ENCODE measurements at regions not wholly inside any gene's neighbourhood (a gene's known extent, or its start where the extent isn't known, plus 50 kb on each side); places are given as distances from the start of the nearest gene placed in this dataset.
"Not testable (repeated sequence)": the region's sequence is repeated elsewhere in the genome, so short reads cannot be mapped to it uniquely, and the experiment has no call there.

DNA sequence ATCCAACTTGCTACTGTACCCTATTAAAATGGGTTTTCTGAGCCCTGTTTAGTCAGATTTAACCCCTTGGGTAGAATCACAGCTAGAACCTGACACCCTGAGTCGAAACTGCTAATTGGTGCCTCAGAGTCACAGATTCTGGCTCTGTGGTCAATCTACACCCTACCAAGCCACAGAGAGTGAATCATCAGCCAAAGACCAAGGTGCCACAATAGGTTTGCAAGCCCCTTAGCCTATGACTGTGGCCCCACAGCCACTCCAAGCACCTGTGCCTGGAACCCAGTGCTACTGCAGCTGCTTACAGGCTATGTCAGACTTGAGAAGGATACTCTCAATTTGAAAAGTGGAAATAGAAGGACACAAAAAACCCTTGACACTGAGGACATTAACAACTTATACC is 202.8 kb upstream of the KCND2 start:
- DNase-seq (ENCODE audit: low spot score): no peak

GRCh38 chr7:120077777-120078176 is 195.2 kb upstream of the KCND2 start:
- DNase-seq (ENCODE audit: low spot score): no peak

DNA sequence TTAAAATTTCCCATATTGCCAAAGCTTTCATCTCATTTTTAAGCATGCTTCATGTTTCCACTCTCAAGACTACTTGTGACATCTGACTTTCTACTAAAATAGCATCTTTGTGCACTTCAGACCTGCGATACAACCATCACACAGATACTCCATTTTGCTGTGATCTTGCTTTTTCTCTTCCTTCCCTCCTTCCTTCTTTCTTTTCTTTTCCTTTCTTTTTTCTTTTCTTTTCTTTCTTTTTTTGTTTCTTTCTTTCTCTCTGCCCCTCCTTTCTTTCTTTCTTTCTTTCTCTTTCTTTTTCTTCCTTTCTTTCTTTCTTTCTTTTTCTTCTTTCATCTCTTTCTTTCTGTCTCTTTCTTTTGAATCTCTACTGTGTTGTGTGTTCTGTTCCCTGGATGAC is 194.0 kb upstream of the KCND2 start:
- DNase-seq (ENCODE audit: low spot score): no peak

DNA sequence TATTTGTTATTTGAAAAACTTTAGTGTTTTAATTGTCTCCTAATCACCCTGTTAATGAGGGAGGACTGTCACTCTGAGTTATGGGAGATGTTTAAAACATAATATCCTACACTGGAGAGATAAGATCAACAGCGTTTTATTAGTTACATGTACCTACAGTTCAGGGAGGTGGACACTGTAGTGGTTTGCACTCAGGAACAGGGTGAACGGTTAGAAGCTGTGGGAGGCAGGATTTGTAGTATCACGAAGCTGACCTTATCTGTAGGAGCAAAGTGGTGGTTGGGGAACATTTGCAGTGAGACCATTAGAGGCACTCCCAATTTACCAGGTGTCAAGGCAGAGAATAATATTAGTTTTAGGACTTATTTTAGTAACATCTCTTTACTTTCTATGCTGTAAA is 193.3 kb upstream of the KCND2 start:
- no peak for DNase-seq (ENCODE audit: low spot score)

DNA sequence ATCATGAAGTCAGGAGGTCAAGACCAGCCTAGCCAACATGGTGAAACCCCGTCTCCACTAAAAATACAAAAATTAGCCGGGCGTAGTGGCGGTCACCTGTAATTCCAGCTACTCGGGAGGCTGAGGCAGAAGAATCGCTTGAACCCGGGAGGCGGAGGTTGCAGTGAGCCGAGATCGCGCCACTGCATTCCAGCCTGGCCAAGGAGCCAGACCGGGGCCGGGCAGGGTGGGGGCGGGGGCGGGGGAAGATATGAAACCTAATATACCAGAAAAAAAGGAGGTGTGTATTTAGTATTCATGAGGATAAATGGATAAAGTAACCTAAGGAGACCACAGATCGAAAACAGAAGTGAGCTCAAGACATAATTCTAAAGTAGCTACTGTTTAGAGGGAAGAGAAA is 186.5 kb upstream of the KCND2 start:
- DNase-seq (ENCODE audit: low spot score): not testable (repeated sequence)

- no peak for DNase-seq (ENCODE audit: low spot score)
Observed at GRCh38 chr7:120089968-120090367, 183.0 kb upstream of the KCND2 start.

DNA sequence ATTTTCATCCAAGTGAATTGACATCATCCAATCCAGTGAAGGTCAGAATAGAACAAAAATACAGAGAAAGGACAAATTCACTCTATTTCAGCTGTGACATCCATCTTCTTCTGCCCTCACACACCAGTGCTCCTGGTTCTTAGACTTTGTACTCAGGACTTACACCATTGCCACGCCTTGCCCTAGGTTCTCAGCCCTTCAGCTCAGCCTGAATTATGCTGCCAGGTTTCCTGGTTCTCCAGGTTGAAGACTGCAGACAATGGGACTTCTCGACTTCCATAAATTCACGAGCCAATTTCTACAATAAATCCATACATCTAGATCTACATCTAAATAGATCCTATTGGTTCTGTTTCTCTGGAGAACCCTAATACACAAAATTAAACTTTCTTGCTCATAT is 181.2 kb upstream of the KCND2 start:
- no peak for DNase-seq (ENCODE audit: low spot score)

GRCh38 chr7:120097020-120097419 is 176.0 kb upstream of the KCND2 start:
- no peak for DNase-seq (ENCODE audit: low spot score)

GRCh38 chr7:120097774-120098173 is 175.2 kb upstream of the KCND2 start:
- DNase-seq (ENCODE audit: low spot score): no peak

GRCh38 chr7:120108376-120108775 is 164.6 kb upstream of the KCND2 start:
- DNase-seq (ENCODE audit: low spot score): no peak

DNA sequence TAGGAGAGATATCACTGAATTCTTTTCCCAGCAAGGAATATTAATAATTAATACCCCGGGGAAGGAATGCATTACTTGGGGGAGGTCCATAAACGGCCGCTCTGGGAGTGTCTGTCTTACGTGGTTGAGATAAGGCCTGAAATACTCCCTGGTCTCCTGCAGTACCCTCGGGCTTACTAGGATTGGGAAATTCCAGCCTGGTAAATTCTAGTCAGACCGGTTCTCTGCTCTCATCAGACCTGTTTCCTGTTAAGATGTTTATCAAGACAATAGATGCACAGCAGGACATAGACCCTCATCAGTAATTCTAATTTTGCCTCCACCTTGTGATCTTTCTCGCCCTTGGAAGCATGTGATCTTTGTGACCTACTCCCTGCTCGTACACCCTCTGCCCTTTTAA is 162.8 kb upstream of the KCND2 start:
- DNase-seq (ENCODE audit: low spot score): no peak

GRCh38 chr7:120114626-120115025 is 158.3 kb upstream of the KCND2 start:
- no peak for DNase-seq (ENCODE audit: low spot score)

GRCh38 chr7:120123528-120123927 is 149.4 kb upstream of the KCND2 start:
- DNase-seq (ENCODE audit: low spot score): no peak

DNA sequence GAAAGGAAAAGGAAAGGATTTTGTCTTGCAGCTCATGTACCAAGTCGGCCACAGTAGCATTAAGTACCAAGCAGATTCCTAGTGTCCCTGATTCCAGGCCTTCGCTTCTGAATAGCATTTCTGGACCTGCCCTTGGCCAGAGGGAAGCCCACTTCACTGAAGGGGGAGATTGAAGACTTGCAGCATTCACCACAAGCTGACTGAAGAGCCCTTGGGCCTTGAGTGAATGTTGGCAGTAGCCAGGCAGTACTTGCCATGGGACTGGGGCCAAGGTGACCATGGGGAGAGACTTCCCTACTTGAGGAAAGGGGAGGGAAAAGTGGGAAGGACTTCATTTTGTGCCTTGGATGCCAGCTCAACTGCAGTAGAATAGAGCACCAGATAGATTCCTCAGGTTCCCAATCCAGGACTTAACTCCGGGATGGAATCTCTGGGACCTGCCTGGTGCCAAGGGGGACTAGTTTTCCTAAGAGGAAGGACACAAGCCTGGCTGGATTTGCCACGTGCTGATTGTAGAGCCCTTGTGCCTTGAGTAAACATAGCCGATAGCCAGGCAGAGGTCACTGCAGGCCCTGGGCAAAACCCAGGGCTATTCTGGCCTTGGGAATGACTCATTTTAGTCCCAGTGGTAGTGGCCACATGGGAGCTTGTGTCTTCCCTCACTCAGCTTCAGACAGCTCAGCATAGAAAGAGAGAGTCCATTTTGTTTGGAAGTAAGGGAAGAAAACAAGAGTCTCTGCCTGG is 141.7 kb upstream of the KCND2 start:
- DNase-seq (ENCODE audit: low spot score): no peak

GRCh38 chr7:120138497-120138896 is 134.5 kb upstream of the KCND2 start:
- no peak for DNase-seq (ENCODE audit: low spot score)

DNA sequence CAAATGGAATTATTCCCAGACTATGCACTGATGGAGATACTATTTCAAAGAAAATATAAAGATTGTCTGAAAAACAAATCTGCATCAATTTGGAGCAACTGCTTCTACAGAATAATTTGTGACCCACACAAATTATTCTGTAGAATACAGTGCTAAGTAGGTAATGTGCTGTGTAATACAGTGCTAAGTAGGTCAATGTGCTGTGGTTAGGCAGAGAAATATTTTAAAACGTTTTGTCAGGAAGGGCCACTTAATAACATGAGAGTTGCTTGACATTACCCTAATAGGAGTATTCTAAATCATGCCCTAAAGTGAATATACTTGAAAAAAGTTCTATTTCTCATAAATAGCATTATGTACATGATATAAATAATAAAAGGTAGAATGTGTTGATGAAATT is 116.5 kb upstream of the KCND2 start:
- DNase-seq (ENCODE audit: low spot score): no peak

DNA sequence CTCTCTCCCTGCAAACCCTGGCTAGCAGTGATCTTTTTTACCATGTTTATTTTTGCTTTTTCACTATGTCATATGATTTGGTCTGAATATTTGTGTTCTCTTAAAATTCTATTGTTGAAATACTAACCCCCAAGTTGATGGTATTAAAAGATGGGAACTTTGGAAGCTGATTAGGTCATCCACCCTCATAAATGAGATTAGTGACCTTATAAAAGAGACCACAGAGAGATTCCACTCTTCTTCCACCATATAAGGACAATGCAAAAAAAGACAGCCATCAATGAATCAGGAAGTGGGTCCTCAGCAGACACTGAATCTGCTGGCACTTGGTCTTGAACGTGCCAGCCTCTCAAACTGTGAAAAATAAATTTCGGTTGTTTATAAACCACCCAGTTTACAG is 112.8 kb upstream of the KCND2 start:
- DNase-seq (ENCODE audit: low spot score): no peak

DNA sequence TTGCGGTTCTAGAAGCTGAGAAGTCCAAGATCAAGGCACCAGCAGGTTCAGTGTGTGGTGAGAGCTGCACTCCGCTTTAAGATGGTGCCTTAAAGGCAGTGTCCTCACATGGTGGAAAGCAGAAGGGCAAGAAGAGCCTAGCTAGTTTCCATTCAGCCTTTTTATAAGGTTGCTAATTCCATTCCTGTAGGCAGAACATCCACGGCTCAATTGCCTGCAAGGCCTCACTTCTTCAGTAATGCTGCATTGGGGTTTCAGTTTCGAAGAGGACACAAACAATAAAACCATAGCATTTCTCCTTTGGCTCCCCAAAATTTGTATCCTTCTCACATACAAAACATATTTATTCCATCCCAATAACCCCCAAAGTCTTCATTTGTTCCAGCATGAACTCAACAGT is 109.5 kb upstream of the KCND2 start:
- no peak for DNase-seq (ENCODE audit: low spot score)

GRCh38 chr7:120165227-120165626 is 107.7 kb upstream of the KCND2 start:
- no peak for DNase-seq (ENCODE audit: low spot score)

DNA sequence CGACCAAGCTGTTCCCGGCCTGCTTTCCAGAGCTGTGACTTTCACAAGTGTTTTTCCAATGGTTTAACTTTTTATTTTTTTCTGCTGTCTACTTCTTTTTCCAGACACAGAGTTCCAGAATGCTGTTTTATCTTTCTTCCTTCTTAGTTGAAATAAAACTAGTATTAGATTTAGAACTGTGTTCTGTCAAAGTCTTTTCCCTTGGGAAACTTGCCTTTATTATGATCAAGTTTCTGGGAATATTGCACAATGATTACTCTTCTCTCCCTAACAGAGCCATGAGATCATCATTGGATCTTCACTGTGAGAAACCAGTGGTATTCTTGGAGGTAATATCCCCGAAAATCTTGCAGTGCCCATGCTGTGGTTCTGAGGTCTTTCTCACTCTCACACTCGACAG is 104.9 kb upstream of the KCND2 start:
- DNase-seq (ENCODE audit: low spot score): no peak

DNA sequence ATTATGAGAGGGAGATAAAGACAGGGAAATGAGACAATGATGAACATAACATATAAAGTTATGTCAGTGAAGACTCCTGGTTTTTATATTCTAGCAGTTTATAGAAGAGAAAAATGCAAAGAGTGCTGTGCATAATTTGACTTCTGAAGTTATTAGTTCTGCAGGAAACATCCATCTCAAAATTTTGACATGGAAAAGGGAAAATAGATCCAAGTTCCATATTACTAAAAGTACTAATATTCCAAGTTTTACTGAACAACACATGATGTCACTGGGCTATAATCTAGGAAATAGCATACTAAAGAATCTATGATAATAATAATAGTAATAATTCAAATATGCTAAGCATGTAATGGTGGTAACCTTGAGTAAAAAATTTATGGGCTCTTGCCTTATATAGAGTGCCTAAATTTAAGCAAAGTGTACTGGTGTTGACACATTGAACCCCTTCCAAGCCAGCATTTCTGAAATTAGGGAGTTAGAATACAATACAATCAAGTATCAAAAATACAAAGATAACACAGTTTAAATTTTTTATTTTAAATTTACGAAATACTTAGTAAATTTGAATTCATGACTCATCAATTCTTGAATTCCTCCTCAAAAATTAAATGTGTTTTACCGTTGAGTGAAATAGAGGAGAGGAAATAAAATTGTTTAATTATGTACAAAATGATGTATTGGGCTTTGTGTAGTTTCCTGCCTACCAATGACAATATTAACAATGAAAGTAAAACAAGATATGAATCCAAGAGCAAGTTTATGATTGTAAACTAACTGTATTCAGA is 102.8 kb upstream of the KCND2 start:
- no peak for DNase-seq (ENCODE audit: low spot score)

DNA sequence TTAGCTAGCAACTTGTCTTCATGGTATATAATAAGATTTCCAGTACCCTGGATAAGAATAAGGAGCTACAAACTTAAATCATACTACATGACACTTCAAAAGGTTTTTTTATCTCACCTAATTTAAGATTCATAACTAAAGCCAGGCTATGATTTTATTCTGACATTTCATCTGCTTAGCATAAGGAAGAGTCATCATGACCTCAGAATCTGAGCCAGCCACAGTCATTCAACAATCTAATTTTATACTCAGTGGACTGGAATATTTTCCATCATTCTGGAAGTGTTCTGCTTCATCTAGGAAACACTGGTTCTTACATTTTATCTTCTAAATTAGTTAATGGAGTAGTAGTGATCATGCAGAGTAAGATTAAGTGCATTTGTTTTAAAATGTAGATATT is 102.1 kb upstream of the KCND2 start:
- DNase-seq (ENCODE audit: low spot score): no peak

DNA sequence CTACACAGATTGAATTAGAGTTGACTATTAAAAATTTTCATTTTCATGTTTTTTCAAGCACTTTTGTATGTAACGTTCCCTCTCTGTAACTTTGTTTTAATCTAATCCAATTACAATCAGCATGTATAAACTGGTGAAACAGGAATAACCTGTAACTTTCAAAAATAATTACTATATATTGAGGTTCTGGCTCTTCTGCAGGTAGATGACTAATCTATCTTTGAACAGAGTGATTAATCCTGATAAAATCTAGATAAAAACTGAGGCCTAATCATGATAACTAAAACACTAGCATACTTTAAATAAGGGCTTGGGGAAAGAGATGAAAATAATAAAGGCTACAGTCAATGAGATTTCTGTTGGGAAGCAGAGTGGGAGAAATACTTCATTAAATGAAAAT is 101.6 kb upstream of the KCND2 start:
- no peak for DNase-seq (ENCODE audit: low spot score)

- no peak for DNase-seq (ENCODE audit: low spot score)
Observed at GRCh38 chr7:120180221-120180620, 92.8 kb upstream of the KCND2 start.

All from ureter (tissue), 1 donor.